IMR-90 (cell line): ENCODE measurements at regions not wholly inside any gene's neighbourhood (a gene's known extent, or its start where the extent isn't known, plus 50 kb on each side); places are given as distances from the start of the nearest gene placed in this dataset.

Experiments
- ATAC-seq: fragments of 200-7000 bp; cut with Tn5 transposase; 2 replicates; pipeline ENCODE4 v1.9.1; 2020; ENCODE audit warnings: low read depth, mild to moderate bottlenecking, moderate library complexity
- BruUV-seq: library from RNA; stranded (reverse); fragments of 400-500 nt; replicated peaks from 2 replicates; lab custom pipeline; 2021; lab: Mats Ljungman, UMichigan
- CTCF ChIA-PET: fragments of 300-600 bp; formaldehyde crosslinking; extraction: SDS; loops from one replicate; lab custom pipeline; 2021; ENCODE audit warnings: antibody characterized with exemption; lab: Yijun Ruan, JAX
- POLR2A ChIA-PET: fragments of 300-600 bp; sonication (Branson Sonifier 250); formaldehyde crosslinking; loops from one replicate; lab custom pipeline; 2022; ENCODE audit warnings: antibody characterized with exemption; ENCODE audit not compliant: unreplicated experiment; lab: Charles Lee
- DNase-seq: peaks from one replicate; pipeline ENCODE4 v3.0.0; 2013
- H2AFZ ChIP-seq: replicated peaks from 2 replicates; pipeline ENCODE3; 2013; ENCODE audit warnings: low read length, mild to moderate bottlenecking; ENCODE audit not compliant: poor library complexity
- H2AK5ac ChIP-seq: 2 replicates; pipeline ENCODE4 v1.6.1; 2013; ENCODE audit warnings: low read depth, low read length, inconsistent platforms
- H2AK9ac ChIP-seq: replicated peaks from 2 replicates; pipeline ENCODE3; 2013; ENCODE audit warnings: mild to moderate bottlenecking, low read depth, low read length, moderate library complexity; ENCODE audit not compliant: poor library complexity
- H2BK120ac ChIP-seq: 2 replicates; pipeline ENCODE4 v1.6.1; 2013; ENCODE audit warnings: low read depth, low read length, inconsistent platforms
- H2BK15ac ChIP-seq: 3 replicates; pipeline ENCODE4 v1.6.1; 2013; ENCODE audit warnings: low read depth, low read length, inconsistent platforms
- H2BK20ac ChIP-seq: 2 replicates; pipeline ENCODE4 v1.6.1; 2013; ENCODE audit warnings: low read depth, mild to moderate bottlenecking, inconsistent platforms, low read length, moderate library complexity
- H2BK5ac ChIP-seq: 2 replicates; pipeline ENCODE4 v1.6.1; 2013; ENCODE audit warnings: mild to moderate bottlenecking, low read depth, low read length, inconsistent platforms; ENCODE audit not compliant: poor library complexity, severe bottlenecking
- H3K14ac ChIP-seq: replicated peaks from 2 replicates; pipeline ENCODE4 v1.6.1; 2013; ENCODE audit warnings: low read depth, low read length, inconsistent platforms
- H3K18ac ChIP-seq: 2 replicates; pipeline ENCODE4 v1.6.1; 2013; ENCODE audit warnings: low read depth, low read length, control low read depth
- H3K23ac ChIP-seq: 2 replicates; pipeline ENCODE4 v1.6.1; 2013; ENCODE audit warnings: low read depth, low read length, inconsistent platforms
- H3K27ac ChIP-seq: 2 replicates; pipeline ENCODE4 v1.5.1; 2013; ENCODE audit warnings: mild to moderate bottlenecking, control low read depth, low read length; ENCODE audit not compliant: insufficient read depth
- H3K27me3 ChIP-seq: 2 replicates; pipeline ENCODE4 v1.6.1; 2013; ENCODE audit warnings: low read length; ENCODE audit not compliant: control insufficient read depth, insufficient read depth
- H3K36me3 ChIP-seq: 2 replicates; pipeline ENCODE4 v1.6.1; 2013; ENCODE audit warnings: low read length, mixed read lengths; ENCODE audit not compliant: control insufficient read depth, insufficient read depth
- H3K4ac ChIP-seq: 2 replicates; pipeline ENCODE4 v1.6.1; 2013; ENCODE audit warnings: low read depth, low read length, inconsistent platforms
- H3K4me1 ChIP-seq: 2 replicates; pipeline ENCODE4 v1.6.1; 2013; ENCODE audit warnings: low read length, mixed read lengths; ENCODE audit not compliant: control insufficient read depth, insufficient read depth
- H3K4me2 ChIP-seq: 2 replicates; pipeline ENCODE4 v1.6.1; 2013; ENCODE audit warnings: low read depth, mild to moderate bottlenecking, control low read depth, low read length, moderate library complexity
- H3K4me3 ChIP-seq: 2 replicates; pipeline ENCODE4 v1.5.1; 2013; ENCODE audit warnings: low read depth, mild to moderate bottlenecking, control low read depth, low read length, moderate library complexity; ENCODE audit not compliant: insufficient read depth
- H3K56ac ChIP-seq: 2 replicates; pipeline ENCODE4 v1.6.1; 2013; ENCODE audit warnings: low read length, inconsistent platforms; ENCODE audit not compliant: insufficient read depth; ENCODE audit errors: extremely low read depth
- H3K79me1 ChIP-seq, 2 experiments: 2 replicates each; pipeline ENCODE4 v1.6.1; 2013; ENCODE audit warnings: low read length in 2 of 2, inconsistent platforms in 1 of 2, low read depth in 1 of 2
- H3K9ac ChIP-seq: 2 replicates; pipeline ENCODE4 v1.6.1; 2013; ENCODE audit warnings: low read depth, low read length, control low read depth
- H3K9me1 ChIP-seq: 2 replicates; pipeline ENCODE4 v1.6.1; 2013; ENCODE audit warnings: low read length, inconsistent platforms; ENCODE audit not compliant: insufficient read depth
- H3K9me3 ChIP-seq: 2 replicates; pipeline ENCODE4 v1.6.1; 2013; ENCODE audit warnings: low read length; ENCODE audit not compliant: control insufficient read depth, insufficient read depth
- H4K20me1 ChIP-seq: 2 replicates; pipeline ENCODE4 v1.6.1; 2013; ENCODE audit warnings: low read length, inconsistent platforms; ENCODE audit not compliant: insufficient read depth
- H4K5ac ChIP-seq: 2 replicates; pipeline ENCODE4 v1.6.1; 2013; ENCODE audit warnings: mild to moderate bottlenecking, low read depth, low read length, control low read depth
- H4K8ac ChIP-seq, 2 experiments: 2 replicates each; pipeline ENCODE4 v1.6.1; 2013; ENCODE audit warnings: low read depth in 2 of 2, low read length in 2 of 2, control low read depth in 1 of 2, inconsistent platforms in 1 of 2
- H4K91ac ChIP-seq: 2 replicates; pipeline ENCODE4 v1.6.1; 2013; ENCODE audit warnings: low read depth, low read length, inconsistent platforms; ENCODE audit not compliant: insufficient read depth
- CHD1 ChIP-seq: IDR thresholded peaks from 2 replicates; pipeline ENCODE4 v1.6.1; 2012; ENCODE audit warnings: low read depth, low read length, improper control_type of control experiment
- MAFK ChIP-seq: IDR thresholded peaks from 2 replicates; pipeline ENCODE4 v1.6.1; 2012; ENCODE audit warnings: low read depth, low read length, improper control_type of control experiment
- NFE2L2 ChIP-seq: fragments of 150-350 bp; IDR thresholded peaks from 2 replicates; pipeline ENCODE4 v1.6.1; 2016; ENCODE audit warnings: low read depth, mild to moderate bottlenecking, low read length
- POLR2A ChIP-seq: IDR thresholded peaks from 2 replicates; pipeline ENCODE4 v1.6.1; 2012; ENCODE audit warnings: mild to moderate bottlenecking, low read depth, low read length
- RAD21 ChIP-seq: IDR thresholded peaks from 2 replicates; pipeline ENCODE4 v1.6.1; 2012; ENCODE audit warnings: low read length, improper control_type of control experiment
- WGBS, 2 experiments: methylation state at CpG; one replicate each; pipeline versions ENCODE4 v1.1.5 to v1.1.7; 2013; ENCODE audit warnings: missing lambda C conversion rate in 2 of 2; ENCODE audit not compliant: insufficient read length in 1 of 2; ENCODE audit errors: extremely low coverage in 2 of 2; 5-methylcytosine and 5-hydroxymethylcytosine counted together
- dilution Hi-C: fragments of 300-500 bp; cut with HindIII; formaldehyde crosslinking; loops from one replicate; pipeline ENCODE4 v1.14.3; 2018; ENCODE audit warnings: low sequenced_read_pairs; ENCODE audit not compliant: unreplicated experiment
- in situ Hi-C: fragments of 300-500 bp; cut with MboI; formaldehyde crosslinking; loops from 3 replicates; pipeline ENCODE4 v1.14.3; 2019; ENCODE audit warnings: low sequenced_read_pairs, inconsistent platforms, mixed read lengths
- intact Hi-C: fragments of 100-400 bp; cut with micrococcal nuclease; formaldehyde crosslinking; loops from 2 replicates; pipeline ENCODE4 v1.10.0; 2022

DNA sequence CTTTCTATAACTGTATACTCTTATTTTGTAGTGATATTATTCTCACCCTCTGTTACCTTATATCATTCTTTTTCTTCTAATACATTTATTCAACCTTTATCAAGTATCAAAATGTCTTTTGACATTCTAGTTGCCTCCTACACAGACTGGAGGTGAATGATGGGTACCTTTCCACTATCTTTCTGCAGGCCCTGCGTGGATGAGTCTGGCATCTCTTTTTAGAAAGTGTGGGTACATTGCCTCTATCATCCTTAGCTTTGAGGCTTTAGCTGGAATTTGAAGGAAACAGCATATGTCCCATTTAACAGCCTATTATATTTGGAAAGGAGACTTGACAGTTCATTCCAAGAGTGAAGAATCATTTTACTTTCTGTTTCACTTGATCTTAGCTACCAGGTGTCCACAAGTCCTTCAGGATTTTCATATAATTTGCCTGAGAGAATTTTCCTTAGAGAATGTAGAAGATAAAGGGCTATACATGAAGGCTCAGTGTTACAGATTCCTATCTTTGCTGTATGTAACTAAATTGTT, 192.0 kb downstream of the CWF19L2 start:
- no peak overlapping the region for H4K5ac ChIP-seq
- no peak overlapping the region for H3K4ac ChIP-seq
- no peak overlapping the region for H3K9ac ChIP-seq
- BruUV-seq = no TSS peak
- H3K14ac ChIP-seq = no peak overlapping the region
- dilution Hi-C loops (no loop called here), intact Hi-C loops (no loop called here), in situ Hi-C loops (no loop called here)
- no peak overlapping the region for H3K56ac ChIP-seq
- H3K18ac ChIP-seq = no peak overlapping the region
- H3K23ac ChIP-seq = no peak overlapping the region
- H3K79me1 ChIP-seq = no peaks in the 10 kb centered on the region
- H3K4me2 ChIP-seq = no peak overlapping the region
- no peaks in the 10 kb centered on the region for H3K9me3 ChIP-seq
- H4K8ac ChIP-seq = no peak overlapping the region
- H2AK5ac ChIP-seq = no peak overlapping the region
- H2BK15ac ChIP-seq = no peak overlapping the region
- H3K27ac ChIP-seq = no peak overlapping the region
- no peak for ATAC-seq
- H3K36me3 ChIP-seq = no peaks in the 10 kb centered on the region
- CTCF ChIA-PET = no interaction called here
- DNase-seq = no peak
- no peak overlapping the region for H2BK120ac ChIP-seq
- no CpG with 5 or more reads among the region's 1 CpG for WGBS, 2 experiments
- TF ChIP-seq RAD21 (no peak), NFE2L2 (no peak), POLR2A (no peak), MAFK (no peak), CHD1 (no peak)
- H3K4me1 ChIP-seq = no peaks in the 10 kb centered on the region
- no peaks in the 10 kb centered on the region for H3K27me3 ChIP-seq
- no peaks in the 10 kb centered on the region for H4K20me1 ChIP-seq
- POLR2A ChIA-PET = no interaction called here
- no peak overlapping the region for H2BK5ac ChIP-seq
- no peak overlapping the region for H2BK20ac ChIP-seq
- no peaks in the 10 kb centered on the region for H3K9me1 ChIP-seq
- no peak overlapping the region for H2AK9ac ChIP-seq
- H3K4me3 ChIP-seq = no peak overlapping the region
- no peak overlapping the region for H2AFZ ChIP-seq
- H4K91ac ChIP-seq = no peak overlapping the region
